Stimulated activated CD8-positive, alpha-beta memory T cell treated with anti-CD3 and anti-CD28 coated beads, Interleukin-7, amount 100 ng/mL, for 24 hours (primary cell): ENCODE measurements at regions not wholly inside any gene's neighbourhood (a gene's known extent, or its start where the extent isn't known, plus 50 kb on each side); places are given as distances from the start of the nearest gene placed in this dataset.

Experiments
- DNase-seq: peaks from one replicate; pipeline ENCODE4 v3.0.0-alpha.2; 2020; ENCODE audit warnings: low read depth

GRCh38 chr2:6290217-6291015, 575.3 kb downstream of the CMPK2 start:
- no peak for DNase-seq

- DNase-seq = no peak
Measured at GRCh38 chr2:6294791-6295190, 570.9 kb downstream of the CMPK2 start.

- no peak for DNase-seq
Measured at GRCh38 chr2:6297238-6297637, 568.5 kb downstream of the CMPK2 start.

- DNase-seq = no peak
Measured at GRCh38 chr2:6301426-6301825, 564.3 kb downstream of the CMPK2 start.

- DNase-seq = no peak
Measured at GRCh38 chr2:6308986-6309385, 556.7 kb downstream of the CMPK2 start.

- DNase-seq = no peak
Measured at GRCh38 chr2:6309415-6310255, 556.1 kb downstream of the CMPK2 start.

GRCh38 chr2:6310256-6311215, 555.2 kb downstream of the CMPK2 start:
- DNase-seq = no peak

- DNase-seq = no peak
Measured at GRCh38 chr2:6312367-6312766, 553.3 kb downstream of the CMPK2 start.

GRCh38 chr2:6314218-6314960, 551.3 kb downstream of the CMPK2 start:
- DNase-seq = no peak

- no peak for DNase-seq
Measured at GRCh38 chr2:6325616-6326015, 540.1 kb downstream of the CMPK2 start.

- DNase-seq = no peak
Measured at GRCh38 chr2:6326958-6327357, 538.7 kb downstream of the CMPK2 start.

- DNase-seq = no peak
Measured at GRCh38 chr2:6336752-6337471, 528.8 kb downstream of the CMPK2 start.

- no peak for DNase-seq
Measured at GRCh38 chr2:6337472-6337820, 528.3 kb downstream of the CMPK2 start.

- DNase-seq = no peak
Measured at GRCh38 chr2:6341588-6342129, 524.0 kb downstream of the CMPK2 start.

- DNase-seq = no peak
Measured at GRCh38 chr2:6342273-6342920, 523.3 kb downstream of the CMPK2 start.

GRCh38 chr2:6343076-6343475, 522.6 kb downstream of the CMPK2 start:
- DNase-seq = no peak

- no peak for DNase-seq
Measured at GRCh38 chr2:6352247-6352646, 513.5 kb downstream of the CMPK2 start.

- DNase-seq = no peak
Measured at GRCh38 chr2:6352906-6353515, 512.7 kb downstream of the CMPK2 start.

- no peak for DNase-seq
Measured at GRCh38 chr2:6353669-6354068, 512.0 kb downstream of the CMPK2 start.

GRCh38 chr2:6354546-6354945, 511.2 kb downstream of the CMPK2 start:
- DNase-seq = no peak
